ENCODE measurements at regions not wholly inside any gene's neighbourhood (a gene's known extent, or its start where the extent isn't known, plus 50 kb on each side); places are given as distances from the start of the nearest gene placed in this dataset.

- in situ Hi-C loops (cut with MboI) (no loop called here), intact Hi-C loops (cut with micrococcal nuclease; ENCODE audit: unreplicated experiment) (no loop called here)
- no TSS peak for BruUV-seq (replicated peaks)
- Histone ChIP-seq H3K9ac (ENCODE audit: control insufficient read depth, insufficient read depth, low read length) (no peak overlapping the region), H3K4me2 (ENCODE audit: control insufficient read depth, insufficient read depth) (no peak overlapping the region), H3K4me1 (ENCODE audit: control insufficient read depth, insufficient read depth, low read length) (no peaks in the 10 kb centered on the region), H3K27ac (ENCODE audit: control insufficient read depth, insufficient read depth) (no peak overlapping the region), H3K79me2 (ENCODE audit: control insufficient read depth, insufficient read depth, low read length) (no peaks in the 10 kb centered on the region), H3K9me3 (replicated peaks; ENCODE audit: control insufficient read depth, insufficient read depth, low read length) (no peaks in the 10 kb centered on the region; the same call in 2 of the 3 replicates), H4K20me1 (ENCODE audit: control insufficient read depth, insufficient read depth) (no peaks in the 10 kb centered on the region), H3K4me3 (no peak overlapping the region), H2AFZ (ENCODE audit: control insufficient read depth, low read depth, low read length) (no peak overlapping the region), H3K27me3 (replicated peaks in 1 of 2; ENCODE audit: control insufficient read depth in 2 of 2, insufficient read depth in 2 of 2, low read length in 1 of 2) (no peaks in the 10 kb centered on the region), H3K36me3 (ENCODE audit: control insufficient read depth in 2 of 2, insufficient read depth in 2 of 2, low read length in 1 of 2) (no peaks in the 10 kb centered on the region)
- ChIA-PET SMC1A (ENCODE audit: uncharacterized antibody, unreplicated experiment) (interaction anchor here (1.6 kb wide), 1 partner anchor 11 kb away, joined by 11 read pairs; no protein-coding TSS in a partner anchor), POLR2A (no interaction called here), CTCF (interaction anchor here (1.4 kb wide), 1 partner anchor 11 kb away, joined by 4 read pairs; no protein-coding TSS in a partner anchor), RAD21 (ENCODE audit: unreplicated experiment) (no interaction called here)
- ATAC-seq (no peak), FAIRE-seq (no peak), DNase-seq (ENCODE audit: low read depth, low spot score) (no peak)
- TF ChIP-seq ATF7 (IDR thresholded peaks at IDR 0.05; ENCODE audit: low read depth) = no peak
- no peak for TF ChIP-seq ZNF274 (IDR thresholded peaks at IDR 0.05; ENCODE audit: insufficient read depth, insufficient read length)
- no peak for TF ChIP-seq CUX1 (IDR thresholded peaks at IDR 0.05; ENCODE audit: insufficient replicate concordance, low read depth, low read length)
- TF ChIP-seq MYB (IDR thresholded peaks at IDR 0.05; ENCODE audit: borderline replicate concordance, low read depth, low read length) = no peak
- no peak for TF ChIP-seq ATF2 (IDR thresholded peaks at IDR 0.05; ENCODE audit: low read length)
- no peak for TF ChIP-seq RFX5 (IDR thresholded peaks at IDR 0.05; ENCODE audit: low read depth, low read length)
- TF ChIP-seq PKNOX1 (IDR thresholded peaks at IDR 0.05) = no peak
- TF ChIP-seq BCL3 (IDR thresholded peaks at IDR 0.05; ENCODE audit: borderline replicate concordance, insufficient read depth, low read depth, low read length, poor library complexity, severe bottlenecking) = no peak
- no peak for TF ChIP-seq RAD51 (IDR thresholded peaks at IDR 0.05)
- TF ChIP-seq MTA3 (IDR thresholded peaks at IDR 0.05; ENCODE audit: borderline replicate concordance, low read length) = no peak
- no peak for TF ChIP-seq CEBPB (IDR thresholded peaks at IDR 0.05; ENCODE audit: borderline replicate concordance in 1 of 2, low read depth in 2 of 2, low read length in 2 of 2)
- no peak for TF ChIP-seq FOS (IDR thresholded peaks at IDR 0.05; ENCODE audit: borderline replicate concordance, extremely low read depth, insufficient read length)
- TF ChIP-seq NFIC (IDR thresholded peaks at IDR 0.05; ENCODE audit: low read depth, low read length) = no peak
- TF ChIP-seq MEF2A (IDR thresholded peaks at IDR 0.05; ENCODE audit: insufficient read depth, low read depth, low read length) = no peak
- no peak for TF ChIP-seq RELB (IDR thresholded peaks at IDR 0.05; ENCODE audit: low read depth)
These were observed 1066.1 kb downstream of the NR2F1-AS1 start for GRCh38 chr5:92514896-92515295.

Data from GM12878 (cell line).